ENCODE measurements at regions not wholly inside any gene's neighbourhood (a gene's known extent, or its start where the extent isn't known, plus 50 kb on each side); places are given as distances from the start of the nearest gene placed in this dataset.
"Not testable (repeated sequence)": the region's sequence is repeated elsewhere in the genome, so short reads cannot be mapped to it uniquely, and the experiment has no call there.

DNA sequence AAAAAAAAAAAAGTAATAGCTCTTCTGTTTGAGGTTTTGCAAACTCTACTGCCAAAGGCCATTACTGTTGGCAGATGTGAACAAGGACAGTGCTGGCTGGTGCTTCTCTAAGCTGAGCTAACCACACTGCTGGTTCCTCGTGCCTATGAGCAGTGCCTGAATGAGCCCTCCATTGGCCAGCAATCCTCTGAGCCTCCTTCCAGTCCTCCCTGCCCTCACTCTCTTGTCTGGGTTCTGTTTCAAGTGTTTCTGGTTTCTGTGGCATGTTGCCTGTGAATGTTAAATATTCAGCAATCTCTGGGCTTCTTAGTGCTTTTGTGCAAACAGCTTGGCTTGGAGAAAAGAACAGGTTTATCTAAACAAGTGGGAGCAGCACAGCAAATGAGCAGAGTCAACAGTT, 161.3 kb upstream of the AUTS2 start:
- CTCF ChIA-PET, result no interaction called here
- Histone ChIP-seq H3K4me3 (ENCODE audit: low read length) (no peak overlapping the region), H3K9me3 (ENCODE audit: low read length) (no peaks in the 10 kb centered on the region), H3K27ac (ENCODE audit: low read depth, low read length) (no peak overlapping the region), H3K4me1 (ENCODE audit: insufficient read depth, low read length) (no peaks in the 10 kb centered on the region), H3K27me3 (ENCODE audit: insufficient read depth, low read length, poor library complexity, severe bottlenecking) (no peaks in the 10 kb centered on the region), H3K36me3 (ENCODE audit: insufficient read depth, low read length) (no peaks in the 10 kb centered on the region)
- no peak for DNase-seq
- POLR2A ChIA-PET, result no interaction called here
- Mint-ChIP-seq H3K9me3 (peaks cover 2 to 13% (median 5%) of the 10 kb centered on the region in 5 donors), H3K4me3 (no peak overlapping the region), H3K27ac (no peak overlapping the region), H3K4me1 (peaks cover 0 to 3% (median 3%) of the 10 kb centered on the region in 3 donors), H3K36me3 (no peaks in the 10 kb centered on the region), H3K27me3 (peaks cover 2 to 3% of the 10 kb centered on the region in 2 donors)

DNA sequence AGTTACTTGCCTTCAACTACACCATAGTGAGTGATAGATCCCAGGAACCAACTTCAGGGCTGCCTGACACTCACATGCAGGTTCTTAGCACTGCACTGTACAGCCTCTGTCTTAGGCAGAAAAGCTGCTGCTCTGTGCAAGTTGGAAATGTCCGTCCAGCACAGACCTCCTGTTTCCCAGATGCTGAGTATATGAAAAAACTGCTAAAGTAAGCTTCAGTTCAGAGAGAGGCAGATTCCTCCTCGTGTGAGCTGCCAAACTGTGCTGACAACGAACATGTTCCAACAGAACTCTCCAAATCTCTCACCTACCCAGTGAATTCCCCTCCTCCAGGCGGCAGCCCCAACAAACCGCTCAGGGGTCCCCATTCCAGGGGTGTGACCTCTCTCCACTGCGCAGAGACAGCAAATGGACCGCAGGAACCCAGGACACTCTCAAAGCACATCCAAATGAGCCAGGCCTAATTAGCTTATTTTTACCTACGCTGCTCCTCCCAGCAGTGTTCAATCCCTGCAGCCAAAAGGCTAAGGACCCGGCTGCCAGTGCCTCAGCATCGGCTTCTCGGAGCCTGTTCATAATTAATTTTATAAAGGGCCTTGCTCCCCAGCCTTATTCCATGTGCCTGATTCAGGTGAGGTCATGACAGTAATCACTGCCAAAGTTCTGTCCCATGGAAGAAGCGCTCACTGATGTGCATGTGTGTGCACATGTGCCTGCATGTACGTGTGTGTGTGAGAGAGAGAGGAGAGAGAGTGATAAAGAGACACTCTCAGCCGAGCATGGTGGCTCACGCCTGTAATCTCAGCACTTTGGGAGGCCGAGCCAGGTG, 159.5 kb upstream of the AUTS2 start:
- Histone ChIP-seq H3K9me3 (ENCODE audit: low read length) (no peaks in the 10 kb centered on the region), H3K27me3 (ENCODE audit: insufficient read depth, low read length, poor library complexity, severe bottlenecking) (no peaks in the 10 kb centered on the region), H3K36me3 (ENCODE audit: insufficient read depth, low read length) (no peaks in the 10 kb centered on the region), H3K4me1 (ENCODE audit: insufficient read depth, low read length) (no peaks in the 10 kb centered on the region), H3K27ac (ENCODE audit: low read depth, low read length) (no peak overlapping the region), H3K4me3 (ENCODE audit: low read length) (no peak overlapping the region)
- Mint-ChIP-seq H3K9me3 (peaks cover 5 to 13% (median 8%) of the 10 kb centered on the region in 5 donors), H3K27me3 (no peaks in the 10 kb centered on the region), H3K4me3 (no peak overlapping the region), H3K27ac (no peak overlapping the region), H3K36me3 (no peaks in the 10 kb centered on the region), H3K4me1 (peaks cover 0 to 3% (median 3%) of the 10 kb centered on the region in 3 donors)
- ChIA-PET POLR2A (no interaction called here), CTCF (no interaction called here)
- no peak for DNase-seq

DNA sequence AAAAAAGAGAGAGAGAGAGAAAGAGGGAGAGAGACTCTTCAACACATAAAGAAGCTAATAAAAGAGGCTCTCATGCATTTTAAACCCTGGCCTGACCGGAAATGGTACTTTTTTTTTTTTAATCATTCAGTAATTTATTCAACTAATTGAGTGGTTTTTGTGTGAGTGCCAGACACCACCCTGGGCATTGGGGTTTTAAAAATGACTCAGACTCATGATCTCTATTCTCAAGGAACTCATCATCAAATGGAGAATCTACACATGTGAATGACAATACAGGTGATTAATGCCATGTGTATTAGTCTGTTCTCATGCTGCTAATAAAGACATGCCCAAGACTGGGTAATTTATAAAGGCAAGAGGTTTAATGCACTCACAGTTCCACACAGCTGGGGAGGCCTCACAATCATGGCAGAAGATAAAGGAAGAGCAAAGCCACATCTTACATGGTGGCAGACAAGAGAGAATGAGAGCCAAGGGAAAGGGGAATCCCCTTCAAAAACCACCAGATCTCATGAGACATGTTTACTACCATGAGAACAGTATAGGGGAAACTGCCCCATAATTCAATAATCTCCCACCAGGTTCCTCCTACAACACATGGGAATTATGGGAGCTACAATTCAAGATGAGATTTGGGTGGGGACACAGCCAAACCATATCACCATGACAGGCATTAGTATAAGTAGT, 158.5 kb upstream of the AUTS2 start:
- DNase-seq, result no peak
- Histone ChIP-seq H3K36me3 (ENCODE audit: insufficient read depth, low read length) (no peaks in the 10 kb centered on the region), H3K27ac (ENCODE audit: low read depth, low read length) (no peak overlapping the region), H3K27me3 (ENCODE audit: insufficient read depth, low read length, poor library complexity, severe bottlenecking) (no peaks in the 10 kb centered on the region), H3K4me3 (ENCODE audit: low read length) (no peak overlapping the region), H3K4me1 (ENCODE audit: insufficient read depth, low read length) (no peaks in the 10 kb centered on the region), H3K9me3 (ENCODE audit: low read length) (no peaks in the 10 kb centered on the region)
- no peak overlapping the region for H3K27ac Mint-ChIP-seq
- CTCF ChIA-PET, result interaction anchor here (1.2 kb wide), 1 partner anchor 9 kb away, joined by 3 read pairs; no protein-coding TSS in a partner anchor
- no peaks in the 10 kb centered on the region for H3K27me3 Mint-ChIP-seq
- H3K4me3 Mint-ChIP-seq, result no peak overlapping the region
- H3K36me3 Mint-ChIP-seq, result no peaks in the 10 kb centered on the region
- H3K9me3 Mint-ChIP-seq, result peaks cover 6 to 11% (median 8%) of the 10 kb centered on the region in 5 donors
- H3K4me1 Mint-ChIP-seq, result peaks cover 0 to 3% (median 0%) of the 10 kb centered on the region in 3 donors
- POLR2A ChIA-PET, result no interaction called here

DNA sequence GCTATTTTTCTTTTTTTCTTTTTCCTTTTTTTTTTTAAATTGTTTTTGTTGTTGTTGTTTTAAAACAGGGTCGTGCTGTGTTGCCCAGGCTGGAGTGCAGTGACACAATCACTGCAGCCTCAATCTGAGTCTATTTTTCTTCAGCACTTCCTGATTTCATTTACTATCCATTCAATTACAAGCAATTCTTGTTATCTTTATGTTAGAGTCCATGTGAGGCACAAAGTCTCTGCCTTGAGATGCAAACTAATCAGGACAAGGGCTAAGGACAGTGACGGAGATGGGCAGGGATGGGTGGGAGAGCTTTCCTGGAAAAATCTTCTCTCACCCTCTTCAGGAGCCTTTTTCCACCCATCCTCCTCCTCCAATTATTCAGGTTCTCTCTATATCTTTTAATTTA, 157.3 kb upstream of the AUTS2 start:
- no peaks in the 10 kb centered on the region for H3K9me3 ChIP-seq (ENCODE audit: low read length)
- H3K4me3 Mint-ChIP-seq, result no peak overlapping the region
- H3K27me3 Mint-ChIP-seq, result no peaks in the 10 kb centered on the region
- H3K27me3 ChIP-seq (ENCODE audit: insufficient read depth, low read length, poor library complexity, severe bottlenecking), result no peaks in the 10 kb centered on the region
- DNase-seq, result no peak
- no peaks in the 10 kb centered on the region for H3K4me1 ChIP-seq (ENCODE audit: insufficient read depth, low read length)
- no peak overlapping the region for H3K4me3 ChIP-seq (ENCODE audit: low read length)
- H3K4me1 Mint-ChIP-seq, result peaks cover 0 to 3% (median 0%) of the 10 kb centered on the region in 3 donors
- peaks cover 6 to 12% (median 8%) of the 10 kb centered on the region in 5 donors for H3K9me3 Mint-ChIP-seq
- H3K36me3 Mint-ChIP-seq, result no peaks in the 10 kb centered on the region
- ChIA-PET POLR2A (no interaction called here), CTCF (interaction anchor here (1.2 kb wide), 1 partner anchor 8 kb away, joined by 3 read pairs; no protein-coding TSS in a partner anchor)
- H3K27ac ChIP-seq (ENCODE audit: low read depth, low read length), result no peak overlapping the region
- H3K27ac Mint-ChIP-seq, result no peak overlapping the region
- no peaks in the 10 kb centered on the region for H3K36me3 ChIP-seq (ENCODE audit: insufficient read depth, low read length)

DNA sequence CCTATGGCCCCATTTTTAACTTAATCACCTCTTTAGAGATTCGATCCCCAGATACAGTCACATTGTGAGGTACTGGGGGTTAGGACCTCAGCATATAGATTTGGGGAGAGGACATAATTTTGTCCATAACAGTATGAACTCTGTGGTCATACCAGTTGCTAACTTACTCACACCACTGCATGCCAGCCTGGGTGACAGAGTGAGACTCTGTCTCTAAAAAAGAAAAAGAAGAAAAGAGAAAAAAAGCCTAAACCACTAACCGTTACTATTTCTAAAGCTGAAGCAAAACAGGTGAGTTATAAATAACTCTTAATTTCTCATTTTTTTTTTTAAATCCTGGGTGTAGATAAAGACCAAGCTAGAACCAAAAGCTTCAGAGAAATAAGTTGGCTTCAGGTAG, 155.1 kb upstream of the AUTS2 start:
- no peaks in the 10 kb centered on the region for H3K36me3 ChIP-seq (ENCODE audit: insufficient read depth, low read length)

DNA sequence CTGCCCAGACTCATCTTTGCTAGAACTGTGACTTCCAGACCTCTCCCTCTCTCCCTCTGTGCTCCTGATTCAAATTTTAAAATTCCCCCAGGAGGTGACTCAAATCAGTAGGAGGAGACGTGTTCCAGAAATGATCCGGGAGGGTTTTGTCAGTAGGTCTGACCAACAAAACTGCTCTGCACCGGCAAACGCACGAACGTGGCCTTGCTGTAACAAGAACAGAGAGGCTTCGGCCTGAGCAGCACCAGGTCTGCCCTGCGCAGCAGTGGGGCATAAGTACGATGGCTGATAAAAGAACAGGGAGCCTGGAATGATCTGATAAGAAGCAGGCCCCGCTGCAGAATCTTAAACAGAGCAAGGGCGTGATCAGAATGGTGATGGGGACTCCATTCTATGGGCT, 152.7 kb upstream of the AUTS2 start:
- no peaks in the 10 kb centered on the region for H3K4me1 Mint-ChIP-seq
- H3K4me1 ChIP-seq (ENCODE audit: insufficient read depth, low read length), result no peaks in the 10 kb centered on the region
- no peak overlapping the region for H3K27ac Mint-ChIP-seq
- H3K9me3 ChIP-seq (ENCODE audit: low read length), result no peaks in the 10 kb centered on the region
- DNase-seq, result no peak
- no peak overlapping the region for H3K27ac ChIP-seq (ENCODE audit: low read depth, low read length)
- ChIA-PET POLR2A (no interaction called here), CTCF (no interaction called here)
- H3K4me3 Mint-ChIP-seq, result no peak overlapping the region
- no peaks in the 10 kb centered on the region for H3K36me3 ChIP-seq (ENCODE audit: insufficient read depth, low read length)
- H3K9me3 Mint-ChIP-seq, result peaks cover 2 to 10% (median 6%) of the 10 kb centered on the region in 5 donors
- H3K36me3 Mint-ChIP-seq, result no peaks in the 10 kb centered on the region
- H3K4me3 ChIP-seq (ENCODE audit: low read length), result no peak overlapping the region
- H3K27me3 Mint-ChIP-seq, result peaks cover 0 to 2% of the 10 kb centered on the region in 2 donors
- H3K27me3 ChIP-seq (ENCODE audit: insufficient read depth, low read length, poor library complexity, severe bottlenecking), result no peaks in the 10 kb centered on the region

More for the DNA sequence above, 155.1 kb upstream of the AUTS2 start:
- H3K36me3 Mint-ChIP-seq, result no peaks in the 10 kb centered on the region
- ChIA-PET CTCF (no interaction called here), POLR2A (no interaction called here)
- H3K9me3 ChIP-seq (ENCODE audit: low read length), result no peaks in the 10 kb centered on the region
- H3K9me3 Mint-ChIP-seq, result peaks cover 6 to 12% (median 10%) of the 10 kb centered on the region in 5 donors
- H3K4me3 ChIP-seq (ENCODE audit: low read length), result no peak overlapping the region
- H3K27me3 ChIP-seq (ENCODE audit: insufficient read depth, low read length, poor library complexity, severe bottlenecking), result no peaks in the 10 kb centered on the region
- no peak overlapping the region for H3K4me3 Mint-ChIP-seq
- no peak overlapping the region for H3K27ac ChIP-seq (ENCODE audit: low read depth, low read length)
- H3K4me1 ChIP-seq (ENCODE audit: insufficient read depth, low read length), result no peaks in the 10 kb centered on the region
- no peak overlapping the region for H3K27ac Mint-ChIP-seq
- peaks cover 0 to 3% (median 0%) of the 10 kb centered on the region in 3 donors for H3K4me1 Mint-ChIP-seq
- H3K27me3 Mint-ChIP-seq, result peaks cover 0 to 2% of the 10 kb centered on the region in 2 donors
- DNase-seq, result no peak

DNA sequence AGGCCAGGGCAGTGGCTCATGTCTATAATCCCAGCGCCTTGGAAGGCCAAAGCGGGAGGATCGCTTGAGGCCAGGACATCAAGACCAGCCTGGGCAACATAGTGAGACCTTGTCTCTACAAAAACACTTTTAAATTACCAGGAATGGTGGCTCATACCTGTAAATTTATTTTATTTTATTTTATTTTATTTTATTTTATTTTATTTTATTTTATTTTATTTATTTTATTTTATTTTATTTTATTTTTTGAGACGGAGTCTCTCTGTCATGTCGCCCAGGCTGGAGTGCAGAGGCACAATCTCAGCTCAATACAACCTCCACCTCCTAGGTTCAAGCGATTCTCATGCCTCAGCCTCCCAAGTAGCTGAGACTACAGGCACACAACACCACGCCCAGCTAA, 152.1 kb upstream of the AUTS2 start:
- H3K4me1 ChIP-seq (ENCODE audit: insufficient read depth, low read length), result not testable (repeated sequence)

DNA sequence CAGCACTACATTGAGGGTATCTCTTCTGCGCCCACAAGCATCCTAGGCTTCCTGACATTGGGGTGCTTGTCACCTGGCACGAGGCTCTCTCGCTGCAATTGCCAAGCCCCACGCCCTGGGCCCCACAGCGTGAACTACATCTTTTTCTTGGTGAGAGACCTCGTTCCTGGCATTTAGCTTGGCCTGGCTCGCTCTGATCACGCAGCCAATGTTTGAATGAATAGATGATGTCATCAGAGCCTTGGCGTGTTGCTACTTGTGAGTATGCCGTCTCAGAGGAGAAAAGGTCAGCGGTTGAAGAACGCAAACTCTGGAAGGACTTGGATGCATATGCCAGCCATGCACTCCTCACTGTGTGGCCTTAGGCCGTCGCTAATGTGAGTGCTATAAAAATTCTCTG, 150.2 kb upstream of the AUTS2 start:
- no peak overlapping the region for H3K4me3 Mint-ChIP-seq
- CTCF ChIA-PET, result no interaction called here

More for the DNA sequence above, 152.1 kb upstream of the AUTS2 start:
- H3K4me1 Mint-ChIP-seq; H3K27me3 Mint-ChIP-seq; H3K36me3 Mint-ChIP-seq; CTCF ChIA-PET; H3K4me3 ChIP-seq (ENCODE audit: low read length); H3K27me3 ChIP-seq (ENCODE audit: insufficient read depth, low read length, poor library complexity, severe bottlenecking); DNase-seq; H3K36me3 ChIP-seq (ENCODE audit: insufficient read depth, low read length); H3K9me3 Mint-ChIP-seq; POLR2A ChIA-PET; H3K27ac Mint-ChIP-seq; H3K4me3 Mint-ChIP-seq; H3K9me3 ChIP-seq (ENCODE audit: low read length); H3K27ac ChIP-seq (ENCODE audit: low read depth, low read length): not testable (repeated sequence)

More for the DNA sequence above, 150.2 kb upstream of the AUTS2 start:
- Histone ChIP-seq H3K9me3 (ENCODE audit: low read length) (no peaks in the 10 kb centered on the region), H3K27me3 (ENCODE audit: insufficient read depth, low read length, poor library complexity, severe bottlenecking) (no peaks in the 10 kb centered on the region), H3K27ac (ENCODE audit: low read depth, low read length) (no peak overlapping the region), H3K36me3 (ENCODE audit: insufficient read depth, low read length) (no peaks in the 10 kb centered on the region), H3K4me1 (ENCODE audit: insufficient read depth, low read length) (no peaks in the 10 kb centered on the region), H3K4me3 (ENCODE audit: low read length) (no peak overlapping the region)
- Mint-ChIP-seq H3K27me3 (peaks cover 0 to 2% of the 10 kb centered on the region in 2 donors), H3K4me1 (no peaks in the 10 kb centered on the region), H3K9me3 (peaks cover 0 to 9% (median 0%) of the 10 kb centered on the region in 5 donors), H3K36me3 (no peaks in the 10 kb centered on the region), H3K27ac (no peak overlapping the region)
- no peak for DNase-seq
- POLR2A ChIA-PET, result no interaction called here
